ENCODE measurements at regions not wholly inside any gene's neighbourhood (a gene's known extent, or its start where the extent isn't known, plus 50 kb on each side); places are given as distances from the start of the nearest gene placed in this dataset.

- Histone ChIP-seq H3K4me3 (ENCODE audit: low read length) (no peak overlapping the region), H3K36me3 (ENCODE audit: control insufficient read depth, insufficient read depth, low read length) (no peaks in the 10 kb centered on the region), H3K27me3 (ENCODE audit: control insufficient read depth, insufficient read depth, low read length, poor library complexity, severe bottlenecking) (no peaks in the 10 kb centered on the region), H3K27ac (ENCODE audit: low read depth, low read length) (no peak overlapping the region), H3K9me3 (ENCODE audit: control insufficient read depth, low read length) (no peaks in the 10 kb centered on the region), H3K9ac (ENCODE audit: extremely low read depth, low read length, poor library complexity, severe bottlenecking) (no peak overlapping the region), H3K4me1 (ENCODE audit: control insufficient read depth, insufficient read depth, low read length) (peaks cover 4% of the 10 kb centered on the region)
- no peak for TF ChIP-seq CTCF (conservative IDR thresholded peaks at IDR 0.05)
- no peaks in the 10 kb centered on the region for H3K36me3 Mint-ChIP-seq (ENCODE audit: low read depth)
- no peak overlapping the region for H3K4me3 Mint-ChIP-seq
- H3K27me3 Mint-ChIP-seq (ENCODE audit: insufficient read depth), result no peaks in the 10 kb centered on the region
- peaks cover 17% of the 10 kb centered on the region for H3K4me1 Mint-ChIP-seq
- WGBS, 2 experiments (ENCODE audit: insufficient coverage in 1 of 2, insufficient read length in 1 of 2), result 83 to 95% methylated on average over 1 of the region's 1 CpG
- no peak for DNase-seq
- H3K27ac Mint-ChIP-seq, result no peak overlapping the region
- no peaks in the 10 kb centered on the region for H3K9me3 Mint-ChIP-seq
Observed at GRCh38 chr15:93880358-93880757, 351.0 kb upstream of the MCTP2 start.

- no peak overlapping the region for H3K4me3 ChIP-seq (ENCODE audit: low read length)
- no peak for TF ChIP-seq CTCF (conservative IDR thresholded peaks at IDR 0.05)
- no peak overlapping the region for H3K4me3 Mint-ChIP-seq
- no peaks in the 10 kb centered on the region for H3K36me3 Mint-ChIP-seq (ENCODE audit: low read depth)
- H3K4me1 ChIP-seq (ENCODE audit: control insufficient read depth, insufficient read depth, low read length), result no peaks in the 10 kb centered on the region
- no peaks in the 10 kb centered on the region for H3K27me3 Mint-ChIP-seq (ENCODE audit: insufficient read depth)
- no peaks in the 10 kb centered on the region for H3K4me1 Mint-ChIP-seq
- no peak overlapping the region for H3K9ac ChIP-seq (ENCODE audit: extremely low read depth, low read length, poor library complexity, severe bottlenecking)
- H3K27ac ChIP-seq (ENCODE audit: low read depth, low read length), result no peak overlapping the region
- H3K36me3 ChIP-seq (ENCODE audit: control insufficient read depth, insufficient read depth, low read length), result no peaks in the 10 kb centered on the region
- H3K9me3 ChIP-seq (ENCODE audit: control insufficient read depth, low read length), result no peaks in the 10 kb centered on the region
- H3K27me3 ChIP-seq (ENCODE audit: control insufficient read depth, insufficient read depth, low read length, poor library complexity, severe bottlenecking), result no peaks in the 10 kb centered on the region
- no peak for DNase-seq
- WGBS, 2 experiments (ENCODE audit: insufficient coverage in 1 of 2, insufficient read length in 1 of 2), result 94% methylated on average over 2 of the region's 2 CpGs; no CpG with 5 or more reads in 1 of the 2 experiments
- H3K27ac Mint-ChIP-seq, result no peak overlapping the region
- no peaks in the 10 kb centered on the region for H3K9me3 Mint-ChIP-seq
Observed at GRCh38 chr15:93870583-93870982, 360.8 kb upstream of the MCTP2 start.

GRCh38 chr15:93866948-93867347, 364.4 kb upstream of the MCTP2 start:
- H3K9me3 Mint-ChIP-seq, result no peaks in the 10 kb centered on the region
- no peaks in the 10 kb centered on the region for H3K36me3 ChIP-seq (ENCODE audit: control insufficient read depth, insufficient read depth, low read length)
- no peaks in the 10 kb centered on the region for H3K27me3 Mint-ChIP-seq (ENCODE audit: insufficient read depth)
- TF ChIP-seq CTCF (conservative IDR thresholded peaks at IDR 0.05), result no peak
- H3K36me3 Mint-ChIP-seq (ENCODE audit: low read depth), result no peaks in the 10 kb centered on the region
- no peak overlapping the region for H3K9ac ChIP-seq (ENCODE audit: extremely low read depth, low read length, poor library complexity, severe bottlenecking)
- no peak overlapping the region for H3K4me3 ChIP-seq (ENCODE audit: low read length)
- no peak overlapping the region for H3K4me3 Mint-ChIP-seq
- H3K9me3 ChIP-seq (ENCODE audit: control insufficient read depth, low read length), result no peaks in the 10 kb centered on the region
- DNase-seq, result no peak
- no peaks in the 10 kb centered on the region for H3K4me1 ChIP-seq (ENCODE audit: control insufficient read depth, insufficient read depth, low read length)
- no peaks in the 10 kb centered on the region for H3K27me3 ChIP-seq (ENCODE audit: control insufficient read depth, insufficient read depth, low read length, poor library complexity, severe bottlenecking)
- H3K27ac Mint-ChIP-seq, result no peak overlapping the region
- H3K4me1 Mint-ChIP-seq, result no peaks in the 10 kb centered on the region
- no peak overlapping the region for H3K27ac ChIP-seq (ENCODE audit: low read depth, low read length)
- 95 to 100% methylated on average over 1 of the region's 1 CpG for WGBS, 2 experiments (ENCODE audit: insufficient coverage in 1 of 2, insufficient read length in 1 of 2)

All from endodermal cell (in vitro differentiated cells).